Thymus (tissue), 11 donors: ENCODE measurements at regions not wholly inside any gene's neighbourhood (a gene's known extent, or its start where the extent isn't known, plus 50 kb on each side); places are given as distances from the start of the nearest gene placed in this dataset.
"Not testable (repeated sequence)": the region's sequence is repeated elsewhere in the genome, so short reads cannot be mapped to it uniquely, and the experiment has no call there.

Source experiments
- DNase-seq, 9 donors: peaks; one replicate each; pipeline ENCODE4 v3.0.0-alpha.2; 2013; ENCODE audit warnings: low spot score in 9 of 9, low read depth in 6 of 9, missing footprints in 1 of 9
- H3K27ac ChIP-seq, 2 donors: one replicate each; pipeline ENCODE4 v1.5.1; 2013; ENCODE audit warnings: control low read depth in 1 of 2, low read depth in 1 of 2, low read length in 1 of 2, mild to moderate bottlenecking in 1 of 2, moderate library complexity in 1 of 2
- H3K27me3 ChIP-seq, 2 donors: one replicate each; pipeline ENCODE4 v1.5.1; 2013; ENCODE audit warnings: low read length in 1 of 2; ENCODE audit not compliant: control insufficient read depth in 2 of 2, insufficient read depth in 1 of 2
- H3K36me3 ChIP-seq, 2 donors: one replicate each; pipeline ENCODE4 v1.5.1; 2013; ENCODE audit warnings: low read length in 1 of 2, mild to moderate bottlenecking in 1 of 2, moderate library complexity in 1 of 2; ENCODE audit not compliant: control insufficient read depth in 2 of 2, insufficient read depth in 2 of 2
- H3K4me1 ChIP-seq, 2 donors: one replicate each; pipeline ENCODE4 v1.5.1; 2013; ENCODE audit warnings: low read length in 2 of 2; ENCODE audit not compliant: control insufficient read depth in 2 of 2, insufficient read depth in 2 of 2
- H3K4me3 ChIP-seq, 2 donors: one replicate each; pipeline ENCODE4 v1.5.1; 2013; ENCODE audit warnings: low read length in 2 of 2, control low read depth in 1 of 2, mild to moderate bottlenecking in 1 of 2
- H3K9me3 ChIP-seq, 2 donors: one replicate each; pipeline ENCODE4 v1.5.1; 2013; ENCODE audit warnings: low read length in 1 of 2, mild to moderate bottlenecking in 1 of 2; ENCODE audit not compliant: control insufficient read depth in 2 of 2, insufficient read depth in 1 of 2
- WGBS: extraction: QIAGEN DNeasy Blood & Tissue Kit; methylation state at CpG from one replicate; pipeline ENCODE4 v1.1.7; 2013; 5-methylcytosine and 5-hydroxymethylcytosine counted together
- donor health status: healthy.

DNA sequence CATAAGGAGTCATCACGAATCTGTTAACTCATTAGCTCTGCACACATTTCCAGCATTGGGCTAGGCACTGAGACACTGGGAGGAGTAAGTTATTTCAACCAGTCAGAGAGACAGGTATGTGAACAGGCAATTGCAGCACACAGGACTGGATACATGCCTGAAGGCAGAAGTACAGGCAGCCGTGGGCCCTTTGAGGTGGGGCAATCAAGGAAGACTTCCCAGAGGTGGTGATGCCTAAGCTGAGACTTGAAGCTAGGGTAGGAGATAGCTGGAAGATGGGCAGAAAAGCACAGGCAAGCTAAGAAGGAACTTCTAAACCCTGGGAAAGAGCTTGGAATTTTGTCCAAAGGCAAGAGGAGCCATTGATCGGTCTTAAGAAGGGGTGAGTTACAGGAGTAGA lies 249.7 kb downstream of the EMX2 start:
- Histone ChIP-seq H3K4me3 (no peak overlapping the region), H3K27ac (no peak overlapping the region), H3K36me3 (no peaks in the 10 kb centered on the region), H3K9me3 (no peaks in the 10 kb centered on the region), H3K27me3 (no peaks in the 10 kb centered on the region), H3K4me1 (no peaks in the 10 kb centered on the region)
- DNase-seq: no peak
- WGBS: 91% methylated on average over 3 of the region's 3 CpGs

DNA sequence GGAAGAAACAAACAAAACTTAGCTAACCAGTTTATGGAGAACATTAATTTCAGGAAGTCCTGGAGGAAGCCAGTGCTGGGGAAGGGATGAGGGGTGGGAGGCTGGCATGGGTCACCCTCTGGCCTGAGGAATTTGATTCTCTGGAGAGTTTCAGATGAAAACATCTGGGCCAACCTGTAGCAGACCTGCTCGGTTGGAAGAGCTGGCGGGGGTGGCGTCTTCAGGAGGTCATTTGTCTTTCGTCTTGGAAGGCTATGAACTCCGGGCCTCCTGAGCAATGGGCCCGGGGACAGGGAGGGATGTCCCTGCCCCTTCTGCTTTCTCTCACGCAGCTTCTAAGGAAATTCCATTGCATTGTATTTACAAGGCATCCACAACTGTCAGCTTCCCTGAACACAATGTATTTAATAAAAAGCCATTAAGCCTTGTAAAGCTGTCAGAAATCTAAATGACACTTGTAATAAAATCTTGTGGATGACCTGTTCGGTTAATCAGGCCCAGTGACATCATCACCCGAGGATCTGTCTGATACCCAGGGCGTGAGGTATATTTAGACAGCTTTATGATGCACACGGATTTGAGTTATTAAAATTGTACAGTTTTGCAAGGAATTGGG lies 250.5 kb downstream of the RAB11FIP2 start:
- Histone ChIP-seq H3K9me3 (no peaks in the 10 kb centered on the region), H3K4me3 (no peak overlapping the region), H3K4me1 (no peaks in the 10 kb centered on the region), H3K36me3 (no peaks in the 10 kb centered on the region), H3K27ac (no peak overlapping the region), H3K27me3 (no peaks in the 10 kb centered on the region)
- no peak for DNase-seq
- 58% methylated on average over 11 of the region's 11 CpGs for WGBS

DNA sequence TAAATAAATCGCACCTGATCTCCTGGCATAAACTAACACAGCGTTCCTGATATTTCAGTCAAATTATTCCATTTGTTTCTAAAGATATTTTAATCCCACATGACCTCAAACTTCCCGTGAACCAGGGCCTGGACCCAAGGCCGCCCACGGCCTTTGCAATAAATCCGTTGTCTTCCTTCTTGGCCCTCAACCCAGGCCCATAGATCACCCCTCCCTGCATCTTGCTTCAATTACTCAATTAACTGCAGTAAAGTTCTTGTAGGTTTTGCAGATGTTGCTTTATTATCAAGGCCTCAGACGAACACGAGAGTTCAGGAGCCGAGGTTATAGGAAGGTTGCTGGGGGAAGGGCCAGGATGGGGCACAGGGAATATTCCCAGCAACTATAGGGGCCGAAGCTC lies 249.4 kb downstream of the RAB11FIP2 start:
- Histone ChIP-seq H3K36me3 (no peaks in the 10 kb centered on the region), H3K27ac (no peak overlapping the region), H3K27me3 (no peaks in the 10 kb centered on the region), H3K4me3 (no peak overlapping the region), H3K9me3 (no peaks in the 10 kb centered on the region), H3K4me1 (no peaks in the 10 kb centered on the region)
- DNase-seq: no peak
- WGBS: 84% methylated on average over 10 of the region's 10 CpGs

DNA sequence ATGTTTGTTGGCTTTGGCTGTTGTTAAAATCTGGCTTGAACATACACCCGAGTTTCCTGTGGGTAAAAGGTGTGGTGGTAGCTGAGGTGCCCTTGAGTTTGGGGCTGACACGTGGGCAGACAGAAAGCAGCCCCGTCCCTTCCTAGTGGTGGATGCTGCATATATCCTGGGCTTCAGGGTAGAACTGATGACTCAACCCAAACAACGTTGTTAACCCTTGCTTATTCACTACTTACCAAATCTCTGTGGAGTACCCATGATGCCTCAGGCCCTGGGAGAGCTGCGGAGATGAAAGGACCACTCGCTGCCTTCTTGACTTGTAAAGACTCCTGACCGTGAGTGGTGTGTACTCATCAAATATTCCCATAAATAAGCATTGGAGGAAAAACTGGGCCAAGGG lies 245.1 kb downstream of the RAB11FIP2 start:
- no peaks in the 10 kb centered on the region for H3K9me3 ChIP-seq
- DNase-seq: no peak
- H3K4me3 ChIP-seq: no peak overlapping the region
- no peak overlapping the region for H3K27ac ChIP-seq
- no peaks in the 10 kb centered on the region for H3K27me3 ChIP-seq
- WGBS: 82% methylated on average over 7 of the region's 7 CpGs
- no peaks in the 10 kb centered on the region for H3K36me3 ChIP-seq
- no peaks in the 10 kb centered on the region for H3K4me1 ChIP-seq

DNA sequence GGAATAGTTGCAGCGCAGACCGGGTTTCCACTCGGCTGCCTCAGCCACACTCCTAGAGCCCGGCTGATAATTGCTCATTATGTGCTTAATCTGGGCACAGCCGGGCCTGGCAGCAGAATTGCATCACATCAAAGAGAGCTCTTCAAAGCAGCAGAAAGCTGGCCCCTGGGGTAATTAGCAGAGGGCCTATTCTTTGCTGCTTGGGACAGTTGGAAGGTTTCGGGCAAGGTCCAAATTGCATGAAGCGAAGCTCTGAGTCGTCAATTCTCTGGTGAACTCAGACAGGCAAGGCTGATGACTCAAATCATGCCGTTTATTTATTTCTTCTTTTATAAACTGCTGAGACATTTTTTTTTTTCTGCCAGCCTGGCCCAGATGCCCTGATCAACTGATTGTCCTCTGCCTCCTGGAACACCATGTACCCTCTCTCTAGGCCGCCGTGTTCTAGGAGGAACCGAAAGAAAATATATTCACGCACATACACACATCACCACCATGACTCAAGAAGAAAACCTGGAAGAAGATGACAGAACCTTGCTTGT lies 242.2 kb downstream of the RAB11FIP2 start:
- Histone ChIP-seq H3K27ac (no peak overlapping the region), H3K27me3 (no peaks in the 10 kb centered on the region), H3K4me3 (no peak overlapping the region), H3K9me3 (no peaks in the 10 kb centered on the region), H3K4me1 (no peaks in the 10 kb centered on the region), H3K36me3 (no peaks in the 10 kb centered on the region)
- no peak for DNase-seq
- 72% methylated on average over 13 of the region's 13 CpGs for WGBS

DNA sequence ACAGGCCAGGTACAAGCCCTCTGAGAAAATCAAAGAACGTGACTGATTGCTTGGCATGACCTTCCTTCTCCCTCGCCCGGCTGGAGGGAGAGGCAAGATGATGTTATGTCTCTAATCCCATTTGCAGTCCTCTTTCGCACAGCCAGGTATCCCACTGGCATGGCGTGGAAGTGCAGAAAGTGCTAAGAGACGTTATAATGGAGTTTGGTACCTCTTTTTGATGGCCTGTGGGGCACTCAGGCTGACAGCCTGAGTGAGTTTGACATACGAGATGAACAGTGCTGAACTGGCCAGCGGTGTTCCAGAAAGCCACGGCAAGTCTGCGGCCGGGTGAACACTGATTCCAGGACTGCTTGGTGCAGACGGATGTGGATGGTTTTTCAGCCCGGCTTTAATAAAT lies 241.6 kb downstream of the RAB11FIP2 start:
- DNase-seq: no peak
- Histone ChIP-seq H3K27ac (no peak overlapping the region), H3K9me3 (no peaks in the 10 kb centered on the region), H3K27me3 (no peaks in the 10 kb centered on the region), H3K4me1 (no peaks in the 10 kb centered on the region), H3K4me3 (no peak overlapping the region), H3K36me3 (no peaks in the 10 kb centered on the region)
- 81% methylated on average over 13 of the region's 13 CpGs for WGBS

DNA sequence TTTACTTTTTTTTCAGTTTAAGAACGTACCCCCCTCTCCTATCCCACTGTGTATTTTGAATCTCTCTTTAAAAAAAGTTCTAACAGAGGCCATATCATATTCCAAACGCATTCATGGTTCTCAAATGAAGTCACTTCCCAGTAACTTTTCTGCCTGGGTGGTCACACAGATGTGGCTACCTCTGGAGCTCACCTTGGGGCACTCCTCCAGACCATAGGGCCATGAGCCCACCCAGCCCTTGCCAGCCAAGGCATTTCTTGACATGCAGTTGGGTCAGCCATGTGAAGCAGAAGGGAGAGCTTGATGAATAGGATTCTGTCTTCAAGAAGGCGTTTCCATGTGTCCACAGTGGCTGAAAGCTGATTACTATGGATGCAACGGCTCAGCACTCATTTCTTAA lies 239.3 kb downstream of the RAB11FIP2 start:
- Histone ChIP-seq H3K4me1 (no peaks in the 10 kb centered on the region), H3K27me3 (no peaks in the 10 kb centered on the region), H3K36me3 (no peaks in the 10 kb centered on the region), H3K27ac (no peak overlapping the region), H3K9me3 (no peaks in the 10 kb centered on the region), H3K4me3 (no peak overlapping the region)
- DNase-seq: no peak
- WGBS: 77% methylated on average over 4 of the region's 4 CpGs

DNA sequence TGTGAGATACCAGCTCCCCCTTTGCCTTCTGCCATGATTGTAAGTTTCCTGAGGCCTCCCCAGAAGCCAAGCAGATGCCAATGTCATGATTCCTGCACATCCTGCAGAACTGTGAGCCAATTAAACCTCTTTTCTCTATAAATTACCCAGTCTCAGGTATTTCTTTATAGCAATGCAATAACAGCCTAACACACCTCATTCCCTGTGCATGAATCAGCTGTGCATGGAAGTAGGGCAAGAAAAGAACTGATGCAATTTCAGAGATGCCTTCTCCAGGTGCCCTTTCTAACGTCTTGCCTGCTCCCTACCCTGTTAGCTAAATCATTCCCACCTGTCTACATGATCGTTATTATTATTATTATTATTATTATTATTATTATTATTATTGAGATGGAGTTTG lies 230.9 kb downstream of the RAB11FIP2 start:
- H3K36me3 ChIP-seq, H3K27me3 ChIP-seq, DNase-seq, H3K9me3 ChIP-seq, H3K4me3 ChIP-seq, H3K4me1 ChIP-seq, H3K27ac ChIP-seq: not testable (repeated sequence)
- 82% methylated on average over 2 of the region's 2 CpGs for WGBS

DNA sequence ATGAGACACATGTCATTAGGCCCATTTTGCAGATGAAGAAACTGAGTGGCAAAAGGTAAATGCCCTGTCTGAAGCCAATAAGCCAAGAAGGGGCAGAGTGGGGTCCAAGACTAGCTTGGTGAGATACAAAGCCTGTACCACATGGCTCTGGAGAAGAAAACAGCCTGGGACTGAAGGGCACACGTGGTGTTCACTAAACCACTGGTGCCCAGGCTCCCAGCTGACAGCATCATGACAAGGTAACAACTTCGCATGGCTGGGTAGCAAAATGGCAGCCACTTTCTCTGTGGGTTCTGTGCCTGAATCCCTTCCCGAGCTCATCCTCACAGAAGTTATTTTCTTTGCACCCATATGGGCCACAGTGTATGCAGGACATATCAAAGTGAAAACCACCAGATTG lies 229.6 kb downstream of the RAB11FIP2 start:
- no peak overlapping the region for H3K27ac ChIP-seq
- WGBS: 90% methylated on average over 3 of the region's 3 CpGs
- no peaks in the 10 kb centered on the region for H3K27me3 ChIP-seq
- H3K9me3 ChIP-seq: no peaks in the 10 kb centered on the region
- no peak for DNase-seq
- H3K36me3 ChIP-seq: no peaks in the 10 kb centered on the region
- H3K4me1 ChIP-seq: no peaks in the 10 kb centered on the region
- no peak overlapping the region for H3K4me3 ChIP-seq
